ENCODE measurements at regions not wholly inside any gene's neighbourhood (a gene's known extent, or its start where the extent isn't known, plus 50 kb on each side); places are given as distances from the start of the nearest gene placed in this dataset.

GRCh38 chr11:14578541-14578956 lies 58.4 kb upstream of the PSMA1 start (continued):
- TF ChIP-seq CUX1 (IDR thresholded peaks at IDR 0.05; ENCODE audit: insufficient replicate concordance, low read depth, low read length), result peak; percentile 15
- peak; percentile 55; the same call in 1 of the 2 replicates for TF ChIP-seq CREM (IDR thresholded peaks at IDR 0.05; ENCODE audit: low read depth)
- TF ChIP-seq SUPT20H (IDR thresholded peaks at IDR 0.05; ENCODE audit: borderline replicate concordance, control insufficient read depth, low read depth, low read length), result no peak
- TF ChIP-seq ELK1 (IDR thresholded peaks at IDR 0.05; ENCODE audit: low read depth, low read length), result no peak
- TF ChIP-seq CEBPB (IDR thresholded peaks at IDR 0.05; ENCODE audit: borderline replicate concordance in 1 of 2, low read depth in 2 of 2, low read length in 2 of 2), result no peak
- TF ChIP-seq NFYB (IDR thresholded peaks at IDR 0.05; ENCODE audit: insufficient read depth, low read depth, low read length), result 0 out of 2 replicates have a peak, but pooled peaks have one; percentile 30
- TF ChIP-seq SMARCA5 (IDR thresholded peaks at IDR 0.05), result no peak
- no peak for TF ChIP-seq NR2C1 (IDR thresholded peaks at IDR 0.05)
- peak; percentile 34 for TF ChIP-seq SKIL (IDR thresholded peaks at IDR 0.05; ENCODE audit: low read depth, poor library complexity, severe bottlenecking)
- TF ChIP-seq TAF1 (IDR thresholded peaks at IDR 0.05; ENCODE audit: borderline replicate concordance, low read depth, low read length), result no peak
- 0 out of 3 replicates have a peak, but pooled peaks of 1 of the 2 experiments have one; percentile 2 for TF ChIP-seq EGR1 (IDR thresholded peaks at IDR 0.05; ENCODE audit: borderline replicate concordance in 1 of 2, low read depth in 2 of 2, low read length in 2 of 2)
- no peak for TF ChIP-seq PRDM15 (CRISPR knock-in tag; IDR thresholded peaks at IDR 0.05)
- TF ChIP-seq MEF2B (IDR thresholded peaks at IDR 0.05; ENCODE audit: partially characterized antibody, poor library complexity, severe bottlenecking), result no peak
- 0 out of 2 replicates have a peak, but pooled peaks have one; percentile 32 for TF ChIP-seq CBX5 (IDR thresholded peaks at IDR 0.05; ENCODE audit: low read depth)
- TF ChIP-seq PAX8 (IDR thresholded peaks at IDR 0.05), result no peak
- TF ChIP-seq PAX5 (IDR thresholded peaks at IDR 0.05; ENCODE audit: borderline replicate concordance, low read depth, low read length), result peak; percentile 69; the same call in 1 of the 2 replicates
- TF ChIP-seq IRF4 (IDR thresholded peaks at IDR 0.05; ENCODE audit: low read depth, low read length), result 0 out of 2 replicates have a peak, but pooled peaks have one; percentile 27
- TF ChIP-seq BMI1 (IDR thresholded peaks at IDR 0.05; ENCODE audit: borderline replicate concordance), result no peak
